NT2/D1 (cell line): ENCODE measurements at regions not wholly inside any gene's neighbourhood (a gene's known extent, or its start where the extent isn't known, plus 50 kb on each side); places are given as distances from the start of the nearest gene placed in this dataset.

Source experiments
- DNase-seq: peaks from one replicate; pipeline ENCODE4 v3.0.0-alpha.2; 2011; ENCODE audit warnings: low read depth, low spot score
- H3K27me3 ChIP-seq: 2 replicates; pipeline ENCODE4 v1.6.0; 2011; ENCODE audit warnings: mild to moderate bottlenecking; ENCODE audit not compliant: insufficient read length, insufficient read depth
- H3K36me3 ChIP-seq: 2 replicates; pipeline ENCODE4 v1.6.1; 2011; ENCODE audit warnings: mild to moderate bottlenecking, low read length, mixed read lengths; ENCODE audit not compliant: insufficient read depth, insufficient read length
- H3K4me1 ChIP-seq: 2 replicates; pipeline ENCODE4 v1.5.1; 2011; ENCODE audit not compliant: insufficient read depth, insufficient read length
- H3K4me3 ChIP-seq: 2 replicates; pipeline ENCODE4 v1.5.1; 2011; ENCODE audit warnings: low read depth; ENCODE audit not compliant: insufficient read length
- H3K9ac ChIP-seq: 2 replicates; pipeline ENCODE4 v1.6.0; 2011; ENCODE audit warnings: low read depth; ENCODE audit not compliant: insufficient read length
- H3K9me3 ChIP-seq: 2 replicates; pipeline ENCODE4 v1.5.1; 2011; ENCODE audit warnings: mild to moderate bottlenecking, low read length; ENCODE audit not compliant: insufficient read depth
- SUZ12 ChIP-seq: IDR thresholded peaks from 2 replicates; pipeline ENCODE4 v1.6.1; 2011; ENCODE audit not compliant: insufficient read length, insufficient read depth; ENCODE audit errors: extremely low read depth
- YY1 ChIP-seq: IDR thresholded peaks from 2 replicates; pipeline ENCODE4 v1.6.1; 2011; ENCODE audit not compliant: insufficient read length, insufficient read depth
- ZNF274 ChIP-seq: IDR thresholded peaks from 2 replicates; pipeline ENCODE4 v1.6.1; 2011; ENCODE audit warnings: mild to moderate bottlenecking, low read depth, low read length

GRCh38 chr10:125264757-125265578 is 104.6 kb upstream of the CTBP2 start:
- DNase-seq, result no peak
- Histone ChIP-seq H3K9ac (no peak overlapping the region), H3K36me3 (no peaks in the 10 kb centered on the region), H3K27me3 (no peaks in the 10 kb centered on the region), H3K4me1 (no peaks in the 10 kb centered on the region), H3K4me3 (no peak overlapping the region), H3K9me3 (no peaks in the 10 kb centered on the region)
- TF ChIP-seq ZNF274, result no peak
- no peak for TF ChIP-seq YY1
- no peak for TF ChIP-seq SUZ12

- no peak overlapping the region for H3K9ac ChIP-seq
- TF ChIP-seq SUZ12, result no peak
- no peak for TF ChIP-seq YY1
- no peak for TF ChIP-seq ZNF274
These were observed 103.7 kb upstream of the CTBP2 start for GRCh38 chr10:125264091-125264490.

GRCh38 chr10:125263551-125263950 is 103.2 kb upstream of the CTBP2 start:
- no peaks in the 10 kb centered on the region for H3K27me3 ChIP-seq
- no peak overlapping the region for H3K9ac ChIP-seq
- no peaks in the 10 kb centered on the region for H3K4me1 ChIP-seq
- DNase-seq, result no peak
- no peaks in the 10 kb centered on the region for H3K36me3 ChIP-seq
- H3K4me3 ChIP-seq, result no peak overlapping the region
- TF ChIP-seq ZNF274, result no peak
- no peak for TF ChIP-seq SUZ12
- no peak for TF ChIP-seq YY1
- no peaks in the 10 kb centered on the region for H3K9me3 ChIP-seq

More at GRCh38 chr10:125264091-125264490, 103.7 kb upstream of the CTBP2 start:
- no peaks in the 10 kb centered on the region for H3K4me1 ChIP-seq
- H3K27me3 ChIP-seq, result no peaks in the 10 kb centered on the region
- no peak for DNase-seq
- H3K9me3 ChIP-seq, result no peaks in the 10 kb centered on the region
- H3K4me3 ChIP-seq, result no peak overlapping the region
- no peaks in the 10 kb centered on the region for H3K36me3 ChIP-seq

- no peaks in the 10 kb centered on the region for H3K36me3 ChIP-seq
- DNase-seq, result no peak
- no peak for TF ChIP-seq SUZ12
- no peak for TF ChIP-seq YY1
- TF ChIP-seq ZNF274, result no peak
- H3K4me3 ChIP-seq, result no peak overlapping the region
- no peaks in the 10 kb centered on the region for H3K27me3 ChIP-seq
- H3K4me1 ChIP-seq, result no peaks in the 10 kb centered on the region
- no peaks in the 10 kb centered on the region for H3K9me3 ChIP-seq
- no peak overlapping the region for H3K9ac ChIP-seq
These were observed 102.6 kb upstream of the CTBP2 start for GRCh38 chr10:125262920-125263319.

- Histone ChIP-seq H3K9me3 (no peaks in the 10 kb centered on the region), H3K4me1 (no peaks in the 10 kb centered on the region), H3K36me3 (no peaks in the 10 kb centered on the region), H3K27me3 (no peaks in the 10 kb centered on the region), H3K9ac (no peak overlapping the region), H3K4me3 (no peak overlapping the region)
- no peak for TF ChIP-seq SUZ12
- TF ChIP-seq ZNF274, result no peak
- no peak for TF ChIP-seq YY1
- DNase-seq, result no peak
These were observed 102.0 kb upstream of the CTBP2 start for GRCh38 chr10:125262409-125262808.

GRCh38 chr10:125261491-125262186 is 101.3 kb upstream of the CTBP2 start:
- H3K36me3 ChIP-seq, result no peaks in the 10 kb centered on the region
- TF ChIP-seq ZNF274 (no peak), SUZ12 (no peak), YY1 (no peak)
- DNase-seq, result no peak
- H3K9me3 ChIP-seq, result no peaks in the 10 kb centered on the region
- no peaks in the 10 kb centered on the region for H3K4me1 ChIP-seq
- H3K27me3 ChIP-seq, result no peaks in the 10 kb centered on the region
- H3K4me3 ChIP-seq, result no peak overlapping the region
- no peak overlapping the region for H3K9ac ChIP-seq

GRCh38 chr10:125260260-125260659 is 99.9 kb upstream of the CTBP2 start:
- H3K9me3 ChIP-seq, result no peaks in the 10 kb centered on the region
- TF ChIP-seq ZNF274, result no peak
- TF ChIP-seq SUZ12, result no peak
- TF ChIP-seq YY1, result no peak
- H3K9ac ChIP-seq, result no peak overlapping the region
- H3K4me3 ChIP-seq, result no peak overlapping the region
- DNase-seq, result no peak
- H3K36me3 ChIP-seq, result no peaks in the 10 kb centered on the region
- H3K4me1 ChIP-seq, result no peaks in the 10 kb centered on the region
- H3K27me3 ChIP-seq, result no peaks in the 10 kb centered on the region
